Tibial nerve (tissue), 3 donors: ENCODE measurements at regions not wholly inside any gene's neighbourhood (a gene's known extent, or its start where the extent isn't known, plus 50 kb on each side); places are given as distances from the start of the nearest gene placed in this dataset.

Experiments used
- POLR2A ChIP-seq, 2 donors: fragments of 450-650 bp; IDR thresholded peaks; one replicate each; pipeline ENCODE4 v1.6.1; 2017; ENCODE audit warnings: antibody characterized with exemption in 2 of 2, mild to moderate bottlenecking in 2 of 2, moderate library complexity in 2 of 2
- TF ChIP-seq, protein P1 (sequence below), 5 experiments: fragments of 200-600 bp in 3 of 5; fragments of 450-650 bp in 2 of 5; sonication (generic) in 3 of 5; IDR thresholded peaks; one replicate each; pipeline ENCODE4 v1.5.1; 2016 to 2019; ENCODE audit warnings: antibody characterized with exemption in 5 of 5, mild to moderate bottlenecking in 3 of 5, moderate library complexity in 2 of 5

DNA sequence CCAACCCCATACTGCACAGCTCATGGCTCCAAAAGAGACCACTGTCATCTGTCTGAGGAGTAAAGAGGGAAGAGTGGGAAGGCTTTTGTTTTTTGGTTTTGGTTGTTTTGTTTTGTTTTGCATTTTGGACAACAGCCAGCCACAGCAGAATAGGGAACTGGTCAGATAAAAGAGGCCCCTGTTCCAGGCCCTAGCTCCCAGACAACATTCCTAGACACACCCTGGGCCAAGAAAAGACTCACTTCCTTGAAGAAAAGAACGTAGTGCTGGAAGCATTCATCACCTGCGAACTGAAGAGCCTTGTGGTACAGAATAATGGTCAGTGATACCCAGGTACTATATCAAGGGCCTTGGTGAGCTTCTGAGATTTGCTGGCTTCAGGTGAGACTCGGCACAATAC is 619.4 kb upstream of the SPANXN1 start:
- TF ChIP-seq, protein P1, sequence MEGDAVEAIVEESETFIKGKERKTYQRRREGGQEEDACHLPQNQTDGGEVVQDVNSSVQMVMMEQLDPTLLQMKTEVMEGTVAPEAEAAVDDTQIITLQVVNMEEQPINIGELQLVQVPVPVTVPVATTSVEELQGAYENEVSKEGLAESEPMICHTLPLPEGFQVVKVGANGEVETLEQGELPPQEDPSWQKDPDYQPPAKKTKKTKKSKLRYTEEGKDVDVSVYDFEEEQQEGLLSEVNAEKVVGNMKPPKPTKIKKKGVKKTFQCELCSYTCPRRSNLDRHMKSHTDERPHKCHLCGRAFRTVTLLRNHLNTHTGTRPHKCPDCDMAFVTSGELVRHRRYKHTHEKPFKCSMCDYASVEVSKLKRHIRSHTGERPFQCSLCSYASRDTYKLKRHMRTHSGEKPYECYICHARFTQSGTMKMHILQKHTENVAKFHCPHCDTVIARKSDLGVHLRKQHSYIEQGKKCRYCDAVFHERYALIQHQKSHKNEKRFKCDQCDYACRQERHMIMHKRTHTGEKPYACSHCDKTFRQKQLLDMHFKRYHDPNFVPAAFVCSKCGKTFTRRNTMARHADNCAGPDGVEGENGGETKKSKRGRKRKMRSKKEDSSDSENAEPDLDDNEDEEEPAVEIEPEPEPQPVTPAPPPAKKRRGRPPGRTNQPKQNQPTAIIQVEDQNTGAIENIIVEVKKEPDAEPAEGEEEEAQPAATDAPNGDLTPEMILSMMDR (IDR thresholded peaks at IDR 0.05): no peak
- TF ChIP-seq POLR2A (IDR thresholded peaks at IDR 0.05): no peak
